K562 (cell line): ENCODE measurements at regions not wholly inside any gene's neighbourhood (a gene's known extent, or its start where the extent isn't known, plus 50 kb on each side); places are given as distances from the start of the nearest gene placed in this dataset.

Experiments
- ATAC-seq: fragments of 200-7000 bp; cut with Tn5 transposase; 3 replicates; pipeline ENCODE4 v1.9.1; 2020; ENCODE audit warnings: moderate library complexity
- BruUV-seq: library from RNA; stranded (reverse); fragments of 400-500 nt; replicated peaks from 2 replicates; lab custom pipeline; 2021; lab: Mats Ljungman, UMichigan
- CTCF ChIA-PET: fragments of 300-600 bp; formaldehyde crosslinking; extraction: SDS; loops from one replicate; lab custom pipeline; 2021; ENCODE audit warnings: low intra/inter-chr PET ratio; lab: Yijun Ruan, JAX
- POLR2A ChIA-PET: fragments of 300-600, 350-650 bp; sonication (Branson Sonifier 250); formaldehyde crosslinking; extraction: SDS; loops from one replicate; lab custom pipeline; 2021; ENCODE audit warnings: antibody characterized with exemption, inconsistent platforms; lab: Yijun Ruan, JAX
- DNase-seq, 4 experiments: peaks; one replicate each; pipeline versions ENCODE4 v3.0.0 to v3.0.0-alpha.2; 2011 to 2018; ENCODE audit warnings: low spot score in 3 of 4, mixed read lengths in 3 of 4; ENCODE audit errors: extremely low read depth in 1 of 4
- FAIRE-seq: peaks from 2 replicates; lab custom pipeline; 2011; peaks lifted over from hg19 to GRCh38; lab: Jason Lieb, UNC
- H2AFZ ChIP-seq: 2 replicates; pipeline ENCODE4 v1.6.0; 2011; ENCODE audit warnings: low read depth, low read length, control low read depth, inconsistent platforms
- H3K27ac ChIP-seq: fragments of 200-600 bp; 3 replicates; pipeline ENCODE4 v1.8.0; 2011; ENCODE audit warnings: low read depth, mild to moderate bottlenecking, control low read depth, inconsistent platforms, low read length, moderate library complexity, mixed read lengths; ENCODE audit errors: extremely low read depth
- H3K27me3 ChIP-seq, 2 experiments: fragments of 300-600 bp in 1 of 2; 2 replicates in 1 of 2; 3 replicates in 1 of 2; pipeline versions ENCODE4 v1.6.0 to v1.8.0; 2011; ENCODE audit warnings: inconsistent platforms in 2 of 2, low read length in 2 of 2, mild to moderate bottlenecking in 1 of 2, mixed read lengths in 1 of 2, moderate library complexity in 1 of 2; ENCODE audit not compliant: control insufficient read depth in 2 of 2, insufficient read depth in 2 of 2
- H3K36me3 ChIP-seq: fragments of 300-600 bp; 3 replicates; pipeline ENCODE4 v1.8.0; 2011; ENCODE audit warnings: mild to moderate bottlenecking, low read length, inconsistent platforms; ENCODE audit not compliant: control insufficient read depth, insufficient read depth
- H3K4me1 ChIP-seq, 2 experiments: fragments of 200-600 bp in 1 of 2; replicated peaks in 1 of 2; 2 replicates in 1 of 2; 3 replicates in 1 of 2; pipeline versions ENCODE4 v1.5.1 to v1.8.0; 2011; ENCODE audit warnings: inconsistent platforms in 2 of 2, low read length in 2 of 2, mild to moderate bottlenecking in 1 of 2, mixed read lengths in 1 of 2, moderate library complexity in 1 of 2; ENCODE audit not compliant: control insufficient read depth in 2 of 2, insufficient read depth in 2 of 2
- H3K4me2 ChIP-seq: 2 replicates; pipeline ENCODE4 v1.6.1; 2011; ENCODE audit warnings: low read length, control low read depth, inconsistent platforms, mixed read lengths; ENCODE audit not compliant: insufficient read depth
- H3K4me3 ChIP-seq: fragments of 200-600 bp; sonication (generic), shearing (Covaris generic); 2 replicates; pipeline ENCODE4 v1.5.1; 2016; ENCODE audit warnings: control low read depth, inconsistent platforms
- H3K79me2 ChIP-seq: fragments of 200-600 bp; 3 replicates; pipeline ENCODE4 v1.8.0; 2011; ENCODE audit warnings: low read length, inconsistent platforms; ENCODE audit not compliant: control insufficient read depth, insufficient read depth
- H3K9ac ChIP-seq, 2 experiments: 2 replicates each; pipeline versions ENCODE4 v1.6.0 to v1.6.1; 2011; ENCODE audit warnings: low read depth in 2 of 2, low read length in 2 of 2, control low read depth in 1 of 2, inconsistent platforms in 1 of 2, mild to moderate bottlenecking in 1 of 2, mixed read lengths in 1 of 2; ENCODE audit not compliant: insufficient read depth in 1 of 2
- H3K9me1 ChIP-seq: one replicate; pipeline ENCODE4 v1.6.0; 2011; ENCODE audit warnings: inconsistent platforms, mild to moderate bottlenecking, low read length, moderate library complexity; ENCODE audit not compliant: control insufficient read depth, insufficient read depth
- H3K9me3 ChIP-seq: replicated peaks from 2 replicates; pipeline ENCODE4 v1.5.1; 2011; ENCODE audit warnings: low read depth, low read length, inconsistent platforms; ENCODE audit not compliant: control insufficient read depth, insufficient read depth
- H4K20me1 ChIP-seq: replicated peaks from 2 replicates; pipeline ENCODE4 v1.6.1; 2011; ENCODE audit warnings: low read length, inconsistent platforms, mixed read lengths; ENCODE audit not compliant: control insufficient read depth, insufficient read depth
- ATF3 ChIP-seq, 2 experiments: fragments of 450-650 bp in 1 of 2; sonication (generic) in 1 of 2; formaldehyde crosslinking in 1 of 2; IDR thresholded peaks in 1 of 2; conservative IDR thresholded peaks in 1 of 2; 2 replicates each; pipeline versions ENCODE4 v1.6.1 to v1.8.1; 2016 to 2023; ENCODE audit warnings: mild to moderate bottlenecking in 2 of 2, moderate library complexity in 2 of 2, inconsistent platforms in 1 of 2, missing genetic modification reagents in 1 of 2
- C11orf30 ChIP-seq: fragments of 450-650 bp; IDR thresholded peaks from 2 replicates; pipeline ENCODE4 v1.6.1; 2016; ENCODE audit warnings: low read depth, mild to moderate bottlenecking
- CEBPZ ChIP-seq: fragments of 150-350 bp; IDR thresholded peaks from 2 replicates; pipeline ENCODE4 v1.6.1; 2014; ENCODE audit warnings: low read depth, mild to moderate bottlenecking, low read length, borderline replicate concordance
- CREB1 ChIP-seq, 2 experiments: sonication (generic) in 1 of 2; formaldehyde crosslinking in 1 of 2; IDR thresholded peaks; 2 replicates each; pipeline versions ENCODE4 v1.6.1 to v1.8.0; 2012 to 2022; ENCODE audit warnings: inconsistent platforms in 1 of 2, mild to moderate bottlenecking in 1 of 2, missing genetic modification reagents in 1 of 2, moderate library complexity in 1 of 2
- CSDE1 ChIP-seq, 2 experiments: fragments of 450-650 bp; IDR thresholded peaks; 2 replicates each; pipeline ENCODE4 v1.6.1; 2016; ENCODE audit warnings: mild to moderate bottlenecking in 1 of 2
- FOSL1 ChIP-seq: fragments of 200-800 bp; sonication (Bioruptor generic); conservative IDR thresholded peaks from 2 replicates; pipeline ENCODE4 v1.6.1; 2016; ENCODE audit warnings: missing genetic modification characterization, missing compliant biosample characterization
- MAFF ChIP-seq: IDR thresholded peaks from 2 replicates; pipeline ENCODE4 v1.6.1; 2012; ENCODE audit warnings: low read length, improper control_type of control experiment
- MAFG ChIP-seq: fragments of 450-650 bp; conservative IDR thresholded peaks from 2 replicates; pipeline ENCODE4 v1.6.1; 2016; ENCODE audit warnings: missing genetic modification characterization, missing compliant biosample characterization
- MAFK ChIP-seq: IDR thresholded peaks from 2 replicates; pipeline ENCODE4 v1.6.1; 2011; ENCODE audit warnings: low read length, improper control_type of control experiment
- NFE2 ChIP-seq: IDR thresholded peaks from 2 replicates; pipeline ENCODE4 v1.6.1; 2014; ENCODE audit warnings: antibody characterized with exemption, low read depth
- RCOR1 ChIP-seq, 2 experiments: IDR thresholded peaks; 2 replicates each; pipeline ENCODE4 v1.6.1; 2012; ENCODE audit warnings: low read depth in 2 of 2, low read length in 2 of 2, borderline replicate concordance in 1 of 2, improper control_type of control experiment in 1 of 2
- SP1 ChIP-seq: sonication (generic); formaldehyde crosslinking; IDR thresholded peaks from 2 replicates; pipeline ENCODE4 v1.8.1; 2022; ENCODE audit warnings: mild to moderate bottlenecking, missing genetic modification reagents
- ZNF311 ChIP-seq: fragments of 250-450 bp; sonication (Bioruptor Pico); IDR thresholded peaks from 2 replicates; pipeline ENCODE4 v1.4.0; 2020; ENCODE audit warnings: mild to moderate bottlenecking, moderate library complexity
- ZNF316 ChIP-seq: fragments of 450-650 bp; IDR thresholded peaks from 2 replicates; pipeline ENCODE4 v1.6.1; 2016
- ZNF431 ChIP-seq: sonication (generic); formaldehyde crosslinking; IDR thresholded peaks from 2 replicates; pipeline ENCODE4 v1.8.0; 2022; ENCODE audit warnings: mild to moderate bottlenecking, missing genetic modification reagents
- in situ Hi-C: fragments of 300-500 bp; cut with MboI; formaldehyde crosslinking; loops from 4 replicates; pipeline ENCODE4 v1.15.0; 2018; ENCODE audit warnings: inconsistent platforms, mixed read lengths
- intact Hi-C: fragments of 100-400 bp; cut with micrococcal nuclease; formaldehyde crosslinking; loops from 2 replicates; pipeline ENCODE4 v1.14.2; 2022
- TF ChIP-seq, protein P1 (sequence below), 3 experiments: fragments of 200-800 bp in 1 of 3; sonication (Bioruptor generic) in 1 of 3; sonication (generic) in 1 of 3; formaldehyde crosslinking in 1 of 3; IDR thresholded peaks; 2 replicates each; pipeline versions ENCODE4 v1.6.1 to v1.8.0; 2016 to 2022; ENCODE audit warnings: mild to moderate bottlenecking in 2 of 3, missing compliant biosample characterization in 2 of 3, missing genetic modification characterization in 2 of 3, missing genetic modification reagents in 1 of 3

- no peak for TF ChIP-seq CEBPZ
- no peak for TF ChIP-seq SP1 (CRISPR knock-in tag)
- no peak for TF ChIP-seq CREB1 (IDR thresholded peaks at IDR 0.05)
- TF ChIP-seq CREB1 (CRISPR knock-in tag; IDR thresholded peaks at IDR 0.05), result no peak
- no peak for TF ChIP-seq CSDE1 (IDR thresholded peaks at IDR 0.05)
Observed at GRCh38 chr2:191625446-191625845, 52.5 kb upstream of the NABP1 start (continued).

GRCh38 chr2:191626497-191627151 is 51.3 kb upstream of the NABP1 start:
- Histone ChIP-seq H3K9ac (no peak overlapping the region), H3K4me3 (no peak overlapping the region), H3K36me3 (no peaks in the 10 kb centered on the region), H3K79me2 (no peaks in the 10 kb centered on the region), H3K4me2 (no peak overlapping the region), H3K9me3 (no peaks in the 10 kb centered on the region), H3K9me1 (no peaks in the 10 kb centered on the region), H3K4me1 (peaks cover 0 to 12% of the 10 kb centered on the region in 2 experiments), H3K27ac (no peak overlapping the region), H2AFZ (no peak overlapping the region), H4K20me1 (no peaks in the 10 kb centered on the region), H3K27me3 (no peaks in the 10 kb centered on the region)
- no peak for DNase-seq
- TF ChIP-seq ZNF431 (CRISPR knock-in tag) (no peak), ATF3 (IDR thresholded peaks at IDR 0.05) (peak; percentile 55; the same call in 1 of the 2 replicates), ATF3 (CRISPR knock-in tag; conservative IDR thresholded peaks at IDR 0.05) (no peak), FOSL1 (peak; percentile 52), ZNF311 (no peak), RCOR1 (IDR thresholded peaks at IDR 0.05; ENCODE audit: borderline replicate concordance in 1 of 2, low read depth in 2 of 2, low read length in 2 of 2) (0 out of 4 replicates have a peak, but pooled peaks of 1 of the 2 experiments have one; percentile 26), NFE2 (peak; percentile 85), ZNF316 (peak; percentile 57; the same call in 1 of the 2 replicates), MAFK (peak; percentile 9; the same call in 1 of the 2 replicates), C11orf30 (peak; percentile 64), MAFG (tag) (peak; percentile 60), CSDE1 (IDR thresholded peaks at IDR 0.05) (no peak), MAFF (peak; percentile 39; the same call in 1 of the 2 replicates)
- TF ChIP-seq, protein P1, sequence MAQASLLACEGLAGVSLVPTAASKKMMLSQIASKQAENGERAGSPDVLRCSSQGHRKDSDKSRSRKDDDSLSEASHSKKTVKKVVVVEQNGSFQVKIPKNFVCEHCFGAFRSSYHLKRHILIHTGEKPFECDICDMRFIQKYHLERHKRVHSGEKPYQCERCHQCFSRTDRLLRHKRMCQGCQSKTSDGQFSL (CRISPR knock-in tag; IDR thresholded peaks at IDR 0.05), result no peak
- TF ChIP-seq, protein P1 (tag; IDR thresholded peaks at IDR 0.05), result no peak
- intact Hi-C loops (no loop called here), in situ Hi-C loops (no loop called here)
- ChIA-PET CTCF (no interaction called here), POLR2A (interaction anchor here (1.7 kb wide), 1 partner anchor 11 kb away, joined by 7 read pairs; no protein-coding TSS in a partner anchor)
- no peak for FAIRE-seq
- BruUV-seq, result no TSS peak
- ATAC-seq, result peak; percentile 54; the same call in 2 of the 3 replicates
